T-cell (primary cell): ENCODE measurements at regions not wholly inside any gene's neighbourhood (a gene's known extent, or its start where the extent isn't known, plus 50 kb on each side); places are given as distances from the start of the nearest gene placed in this dataset.

Source experiments
- ATAC-seq, 4 experiments: fragments of 200-7000 bp in 3 of 4; fragments of 150-1000 bp in 1 of 4; cut with Tn5 transposase; replicated peaks in 1 of 4; 1 replicate in 3 of 4; 2 replicates in 1 of 4; pipeline ENCODE4 v1.10.0; 2021; ENCODE audit warnings: moderate library complexity in 3 of 4, mild to moderate bottlenecking in 2 of 4, moderate number of reproducible peaks in 1 of 4
- CTCF ChIA-PET, 2 donors: fragments of 300-600 bp; sonication (Branson Sonifier 250); formaldehyde crosslinking; loops; one replicate each; lab custom pipeline; 2022; ENCODE audit warnings: antibody characterized with exemption in 2 of 2; lab: Charles Lee
- POLR2A ChIA-PET, 2 donors: fragments of 300-600 bp; sonication (Branson Sonifier 250); formaldehyde crosslinking; loops; one replicate each; lab custom pipeline; 2022; ENCODE audit warnings: antibody characterized with exemption in 2 of 2; lab: Charles Lee
- DNase-seq, 35 experiments: peaks; one replicate each; pipeline versions ENCODE4 v3.0.0 to v3.0.0-alpha.2; 2013 to 2023
- H3K27ac ChIP-seq: one replicate; pipeline ENCODE4 v1.5.1; 2013; ENCODE audit warnings: low read length
- H3K27me3 ChIP-seq, 2 experiments: replicated peaks in 1 of 2; 1 replicate in 1 of 2; 2 replicates in 1 of 2; pipeline versions ENCODE4 v1.6.1 to v1.7.0; 2013; ENCODE audit warnings: low read length in 1 of 2, mixed read lengths in 1 of 2; ENCODE audit not compliant: control insufficient read depth in 2 of 2, insufficient read depth in 2 of 2; ENCODE audit errors: extremely low read depth in 1 of 2
- H3K36me3 ChIP-seq, 2 donors: 1 replicate in 1 of 2; 2 replicates in 1 of 2; pipeline versions ENCODE4 v1.6.1 to v1.7.0; 2013; ENCODE audit warnings: low read length in 1 of 2; ENCODE audit not compliant: control insufficient read depth in 2 of 2, insufficient read depth in 1 of 2; ENCODE audit errors: extremely low read depth in 1 of 2
- H3K4me1 ChIP-seq, 2 experiments: 1 replicate in 1 of 2; 2 replicates in 1 of 2; pipeline versions ENCODE4 v1.6.1 to v1.7.0; 2013; ENCODE audit warnings: low read length in 2 of 2, mixed read lengths in 1 of 2; ENCODE audit not compliant: insufficient read depth in 2 of 2, control insufficient read depth in 1 of 2; ENCODE audit errors: extremely low read depth in 1 of 2
- H3K4me3 ChIP-seq, 2 donors: 1 replicate in 1 of 2; 2 replicates in 1 of 2; pipeline versions ENCODE4 v1.5.1 to v1.7.0; 2013; ENCODE audit warnings: mild to moderate bottlenecking in 2 of 2, low read length in 1 of 2, moderate library complexity in 1 of 2; ENCODE audit not compliant: control insufficient read depth in 1 of 2; ENCODE audit errors: extremely low read depth in 1 of 2
- H3K9me3 ChIP-seq: 2 replicates; pipeline ENCODE4 v1.7.0; 2013
- H3K27ac Mint-ChIP-seq, 2 donors: one replicate each; pipeline ENCODE4 v1.8.0; 2020 to 2021; ENCODE audit warnings: mild to moderate bottlenecking in 2 of 2, mixed read lengths in 2 of 2
- H3K27me3 Mint-ChIP-seq, 2 donors: one replicate each; pipeline ENCODE4 v1.8.0; 2021 to 2022; ENCODE audit warnings: mixed read lengths in 2 of 2
- H3K36me3 Mint-ChIP-seq: one replicate; pipeline ENCODE4 v1.8.0; 2021; ENCODE audit warnings: mixed read lengths
- H3K4me1 Mint-ChIP-seq, 3 donors: one replicate each; pipeline ENCODE4 v1.8.0; 2020 to 2022; ENCODE audit warnings: mixed read lengths in 3 of 3, mild to moderate bottlenecking in 1 of 3
- H3K4me3 Mint-ChIP-seq, 3 donors: one replicate each; pipeline ENCODE4 v1.8.0; 2020 to 2022; ENCODE audit warnings: mild to moderate bottlenecking in 3 of 3, mixed read lengths in 3 of 3, moderate library complexity in 3 of 3
- H3K9me3 Mint-ChIP-seq, 3 donors: one replicate each; pipeline ENCODE4 v1.8.0; 2020 to 2022; ENCODE audit warnings: mixed read lengths in 3 of 3
- WGBS: methylation state at CpG from one replicate; pipeline ENCODE4 v1.1.5; 2013; ENCODE audit warnings: missing lambda C conversion rate; ENCODE audit not compliant: insufficient coverage; 5-methylcytosine and 5-hydroxymethylcytosine counted together

GRCh38 chr5:5677738-5678137 lies 255.3 kb downstream of the ICE1 start:
- no peak for ATAC-seq
- no peaks in the 10 kb centered on the region for H3K9me3 ChIP-seq
- POLR2A ChIA-PET: no interaction called here
- no peak overlapping the region for H3K4me3 ChIP-seq
- no peak overlapping the region for H3K27ac ChIP-seq
- no peaks in the 10 kb centered on the region for H3K4me1 Mint-ChIP-seq
- no peak for DNase-seq
- peaks cover under 1 to 12% (median 6%) of the 10 kb centered on the region in 3 donors for H3K9me3 Mint-ChIP-seq
- CTCF ChIA-PET: no interaction called here
- WGBS: 84% methylated on average over 1 of the region's 2 CpGs
- no peak overlapping the region for H3K4me3 Mint-ChIP-seq
- no peaks in the 10 kb centered on the region for H3K36me3 Mint-ChIP-seq
- H3K36me3 ChIP-seq: no peaks in the 10 kb centered on the region
- peaks cover 1 to 5% of the 10 kb centered on the region in 2 donors for H3K27me3 Mint-ChIP-seq
- no peaks in the 10 kb centered on the region for H3K4me1 ChIP-seq
- H3K27me3 ChIP-seq: no peaks in the 10 kb centered on the region
- H3K27ac Mint-ChIP-seq: no peak overlapping the region

GRCh38 chr5:5676218-5676617 lies 253.7 kb downstream of the ICE1 start:
- ATAC-seq (no peak), DNase-seq (no peak)
- no peak overlapping the region for H3K27ac Mint-ChIP-seq
- no peaks in the 10 kb centered on the region for H3K4me1 Mint-ChIP-seq
- Histone ChIP-seq H3K27me3 (peaks cover 0 to 3% of the 10 kb centered on the region in 2 experiments), H3K9me3 (no peaks in the 10 kb centered on the region), H3K4me3 (no peak overlapping the region), H3K27ac (no peak overlapping the region), H3K4me1 (no peaks in the 10 kb centered on the region), H3K36me3 (no peaks in the 10 kb centered on the region)
- ChIA-PET POLR2A (no interaction called here), CTCF (no interaction called here)
- H3K4me3 Mint-ChIP-seq: no peak overlapping the region
- WGBS: 83% methylated on average over 1 of the region's 3 CpGs
- H3K27me3 Mint-ChIP-seq: peaks cover 1 to 5% of the 10 kb centered on the region in 2 donors
- H3K9me3 Mint-ChIP-seq: peaks cover 0 to 12% (median 6%) of the 10 kb centered on the region in 3 donors
- no peaks in the 10 kb centered on the region for H3K36me3 Mint-ChIP-seq

GRCh38 chr5:5675511-5675910 lies 253.0 kb downstream of the ICE1 start:
- H3K4me1 Mint-ChIP-seq: no peaks in the 10 kb centered on the region
- H3K4me3 Mint-ChIP-seq: no peak overlapping the region
- H3K27ac Mint-ChIP-seq: no peak overlapping the region
- Histone ChIP-seq H3K9me3 (no peaks in the 10 kb centered on the region), H3K4me1 (no peaks in the 10 kb centered on the region), H3K4me3 (no peak overlapping the region), H3K36me3 (no peaks in the 10 kb centered on the region), H3K27me3 (peaks cover 0 to 3% of the 10 kb centered on the region in 2 experiments), H3K27ac (no peak overlapping the region)
- ChIA-PET POLR2A (no interaction called here), CTCF (no interaction called here)
- H3K27me3 Mint-ChIP-seq: peaks cover 1 to 5% of the 10 kb centered on the region in 2 donors
- WGBS: no CpG with 5 or more reads among the region's 1 CpG
- ATAC-seq (no peak), DNase-seq (no peak)
- H3K36me3 Mint-ChIP-seq: no peaks in the 10 kb centered on the region
- H3K9me3 Mint-ChIP-seq: peaks cover 0 to 12% (median 6%) of the 10 kb centered on the region in 3 donors

- Mint-ChIP-seq H3K27me3 (peaks cover 0 to 3% of the 10 kb centered on the region in 2 donors), H3K9me3 (no peaks in the 10 kb centered on the region), H3K36me3 (no peaks in the 10 kb centered on the region), H3K4me1 (no peaks in the 10 kb centered on the region), H3K4me3 (no peak overlapping the region), H3K27ac (no peak overlapping the region)
- ATAC-seq (no peak), DNase-seq (no peak)
- ChIA-PET POLR2A (no interaction called here), CTCF (no interaction called here)
- Histone ChIP-seq H3K4me1 (no peaks in the 10 kb centered on the region), H3K4me3 (no peak overlapping the region), H3K9me3 (no peaks in the 10 kb centered on the region), H3K27ac (no peak overlapping the region), H3K36me3 (no peaks in the 10 kb centered on the region), H3K27me3 (peaks cover 0 to 3% of the 10 kb centered on the region in 2 experiments)
- 20% methylated on average over 1 of the region's 1 CpG for WGBS
Measured at GRCh38 chr5:5671823-5672222, 249.3 kb downstream of the ICE1 start.

GRCh38 chr5:5667136-5667554 lies 244.7 kb downstream of the ICE1 start:
- ChIA-PET CTCF (no interaction called here), POLR2A (no interaction called here)
- Mint-ChIP-seq H3K9me3 (no peaks in the 10 kb centered on the region), H3K4me3 (no peak overlapping the region), H3K27me3 (peaks cover 5 to 9% of the 10 kb centered on the region in 2 donors), H3K27ac (no peak overlapping the region), H3K36me3 (no peaks in the 10 kb centered on the region), H3K4me1 (no peaks in the 10 kb centered on the region)
- DNase-seq (no peak), ATAC-seq (no peak)
- Histone ChIP-seq H3K27me3 (peaks cover 0 to 11% of the 10 kb centered on the region in 2 experiments), H3K36me3 (no peaks in the 10 kb centered on the region), H3K4me1 (no peaks in the 10 kb centered on the region), H3K4me3 (no peak overlapping the region), H3K27ac (no peak overlapping the region), H3K9me3 (no peaks in the 10 kb centered on the region)
- WGBS: 40% methylated on average over 1 of the region's 3 CpGs

- POLR2A ChIA-PET: interaction anchor here in 1 of 2 donors (0.6 kb wide), 1 partner anchor 63 kb away, joined by 4 read pairs; no protein-coding TSS in a partner anchor
- Histone ChIP-seq H3K27me3 (peaks cover 0 to 10% of the 10 kb centered on the region in 2 experiments), H3K36me3 (no peaks in the 10 kb centered on the region), H3K4me1 (no peaks in the 10 kb centered on the region), H3K27ac (no peak overlapping the region), H3K4me3 (no peak overlapping the region), H3K9me3 (no peaks in the 10 kb centered on the region)
- Mint-ChIP-seq H3K9me3 (no peaks in the 10 kb centered on the region), H3K4me1 (no peaks in the 10 kb centered on the region), H3K27me3 (peaks cover 9 to 15% of the 10 kb centered on the region in 2 donors), H3K27ac (no peak overlapping the region), H3K4me3 (no peak overlapping the region), H3K36me3 (no peaks in the 10 kb centered on the region)
- 100% methylated on average over 1 of the region's 7 CpGs for WGBS
- CTCF ChIA-PET: no interaction called here
- no peak for ATAC-seq
- DNase-seq: no peak
Measured at GRCh38 chr5:5666369-5666768, 243.9 kb downstream of the ICE1 start.

GRCh38 chr5:5666076-5666365 lies 243.5 kb downstream of the ICE1 start:
- no peaks in the 10 kb centered on the region for H3K4me1 Mint-ChIP-seq
- Histone ChIP-seq H3K36me3 (no peaks in the 10 kb centered on the region), H3K4me1 (no peaks in the 10 kb centered on the region), H3K27me3 (peaks cover 0 to 10% of the 10 kb centered on the region in 2 experiments), H3K9me3 (no peaks in the 10 kb centered on the region), H3K27ac (no peak overlapping the region), H3K4me3 (no peak overlapping the region)
- peaks cover 9 to 18% of the 10 kb centered on the region in 2 donors for H3K27me3 Mint-ChIP-seq
- ATAC-seq (no peak), DNase-seq (no peak)
- H3K9me3 Mint-ChIP-seq: no peaks in the 10 kb centered on the region
- H3K27ac Mint-ChIP-seq: no peak overlapping the region
- no peak overlapping the region for H3K4me3 Mint-ChIP-seq
- WGBS: no CpG with 5 or more reads among the region's 2 CpGs
- no peaks in the 10 kb centered on the region for H3K36me3 Mint-ChIP-seq
- POLR2A ChIA-PET: interaction anchor here in 1 of 2 donors (0.6 kb wide), 1 partner anchor 63 kb away, joined by 4 read pairs; no protein-coding TSS in a partner anchor
- CTCF ChIA-PET: no interaction called here
